Breast epithelium (tissue), 3 donors: ENCODE measurements at regions not wholly inside any gene's neighbourhood (a gene's known extent, or its start where the extent isn't known, plus 50 kb on each side); places are given as distances from the start of the nearest gene placed in this dataset.

Source experiments
- POLR2A ChIP-seq: fragments of 450-650 bp; IDR thresholded peaks from one replicate; pipeline ENCODE4 v1.6.1; 2016; ENCODE audit warnings: antibody characterized with exemption, mild to moderate bottlenecking, moderate library complexity
- TF ChIP-seq, protein P1 (sequence below), 3 donors: fragments of 450-650 bp; IDR thresholded peaks; one replicate each; pipeline ENCODE4 v1.5.1; 2016 to 2017; ENCODE audit warnings: antibody characterized with exemption in 3 of 3, mild to moderate bottlenecking in 3 of 3, moderate library complexity in 3 of 3

DNA sequence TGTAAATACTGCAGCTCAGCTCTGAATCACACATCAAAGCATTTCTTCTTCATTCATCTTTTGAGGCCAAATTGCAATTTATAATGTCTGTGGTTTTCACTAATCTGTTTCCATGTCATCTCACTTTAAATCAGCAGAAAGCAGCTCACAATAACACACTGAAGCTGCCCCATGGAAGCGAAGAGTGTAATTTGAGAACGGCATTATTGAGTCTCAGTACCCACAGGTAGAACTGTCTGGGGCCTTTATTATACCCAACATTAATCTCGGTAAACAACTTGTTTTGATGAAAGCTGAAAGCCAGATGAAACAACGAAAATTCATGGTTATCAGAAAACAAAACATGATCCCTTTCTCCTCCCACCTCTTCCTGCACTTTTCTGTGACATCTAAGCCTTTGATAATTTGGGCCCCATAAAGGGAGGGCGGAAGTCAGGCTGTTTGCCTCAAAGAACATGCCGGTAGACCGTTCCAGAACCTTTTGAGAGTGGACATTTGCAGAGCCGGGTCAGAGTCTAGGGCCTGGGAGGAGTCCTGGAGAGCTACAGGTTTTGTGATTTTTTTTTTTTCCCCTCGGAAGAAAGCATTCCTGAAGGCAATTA lies 68.2 kb upstream of the SESN3 start:
- no peak for TF ChIP-seq POLR2A
- TF ChIP-seq, protein P1, sequence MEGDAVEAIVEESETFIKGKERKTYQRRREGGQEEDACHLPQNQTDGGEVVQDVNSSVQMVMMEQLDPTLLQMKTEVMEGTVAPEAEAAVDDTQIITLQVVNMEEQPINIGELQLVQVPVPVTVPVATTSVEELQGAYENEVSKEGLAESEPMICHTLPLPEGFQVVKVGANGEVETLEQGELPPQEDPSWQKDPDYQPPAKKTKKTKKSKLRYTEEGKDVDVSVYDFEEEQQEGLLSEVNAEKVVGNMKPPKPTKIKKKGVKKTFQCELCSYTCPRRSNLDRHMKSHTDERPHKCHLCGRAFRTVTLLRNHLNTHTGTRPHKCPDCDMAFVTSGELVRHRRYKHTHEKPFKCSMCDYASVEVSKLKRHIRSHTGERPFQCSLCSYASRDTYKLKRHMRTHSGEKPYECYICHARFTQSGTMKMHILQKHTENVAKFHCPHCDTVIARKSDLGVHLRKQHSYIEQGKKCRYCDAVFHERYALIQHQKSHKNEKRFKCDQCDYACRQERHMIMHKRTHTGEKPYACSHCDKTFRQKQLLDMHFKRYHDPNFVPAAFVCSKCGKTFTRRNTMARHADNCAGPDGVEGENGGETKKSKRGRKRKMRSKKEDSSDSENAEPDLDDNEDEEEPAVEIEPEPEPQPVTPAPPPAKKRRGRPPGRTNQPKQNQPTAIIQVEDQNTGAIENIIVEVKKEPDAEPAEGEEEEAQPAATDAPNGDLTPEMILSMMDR (IDR thresholded peaks at IDR 0.05), result no peak
